ENCODE measurements at regions not wholly inside any gene's neighbourhood (a gene's known extent, or its start where the extent isn't known, plus 50 kb on each side); places are given as distances from the start of the nearest gene placed in this dataset.

DNA sequence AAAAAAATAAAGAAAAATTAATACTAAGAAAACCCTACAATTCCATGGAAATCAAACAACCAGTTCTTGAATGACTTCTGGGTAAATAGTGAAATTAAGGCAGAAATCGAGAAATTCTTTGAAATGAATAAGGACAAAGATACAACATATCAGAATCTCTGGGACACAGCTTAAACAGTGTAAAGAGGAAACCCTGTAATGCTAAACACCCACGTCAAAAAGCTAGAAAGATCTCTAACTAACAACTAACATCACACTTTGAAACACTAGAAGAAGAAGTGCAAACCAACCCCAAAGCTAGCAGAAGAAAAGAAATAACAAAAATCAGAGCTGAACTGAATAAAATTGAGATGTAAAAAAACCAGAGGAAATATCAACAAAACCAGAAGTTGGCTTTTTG lies 114.6 kb upstream of the CD180 start:
- TF ChIP-seq SP1 (IDR thresholded peaks at IDR 0.05; ENCODE audit: low read depth) (no peak), EZH2 (IDR thresholded peaks at IDR 0.05) (no peak), EGR1 (IDR thresholded peaks at IDR 0.05; ENCODE audit: low read depth) (no peak), SIN3A (IDR thresholded peaks at IDR 0.05; ENCODE audit: low read depth) (no peak), POLR2A (IDR thresholded peaks at IDR 0.05; ENCODE audit: borderline replicate concordance, extremely low read depth, insufficient read depth, insufficient read length) (no peak), YY1 (IDR thresholded peaks at IDR 0.05; ENCODE audit: extremely low read depth, insufficient replicate concordance, low read depth, low read length) (no peak), RAD21 (IDR thresholded peaks at IDR 0.05; ENCODE audit: low read depth) (no peak), MAX (IDR thresholded peaks at IDR 0.05) (no peak), FOSL1 (IDR thresholded peaks at IDR 0.05; ENCODE audit: low read depth) (no peak), ZFX (IDR thresholded peaks at IDR 0.05) (no peak)
- TF ChIP-seq, protein P1, sequence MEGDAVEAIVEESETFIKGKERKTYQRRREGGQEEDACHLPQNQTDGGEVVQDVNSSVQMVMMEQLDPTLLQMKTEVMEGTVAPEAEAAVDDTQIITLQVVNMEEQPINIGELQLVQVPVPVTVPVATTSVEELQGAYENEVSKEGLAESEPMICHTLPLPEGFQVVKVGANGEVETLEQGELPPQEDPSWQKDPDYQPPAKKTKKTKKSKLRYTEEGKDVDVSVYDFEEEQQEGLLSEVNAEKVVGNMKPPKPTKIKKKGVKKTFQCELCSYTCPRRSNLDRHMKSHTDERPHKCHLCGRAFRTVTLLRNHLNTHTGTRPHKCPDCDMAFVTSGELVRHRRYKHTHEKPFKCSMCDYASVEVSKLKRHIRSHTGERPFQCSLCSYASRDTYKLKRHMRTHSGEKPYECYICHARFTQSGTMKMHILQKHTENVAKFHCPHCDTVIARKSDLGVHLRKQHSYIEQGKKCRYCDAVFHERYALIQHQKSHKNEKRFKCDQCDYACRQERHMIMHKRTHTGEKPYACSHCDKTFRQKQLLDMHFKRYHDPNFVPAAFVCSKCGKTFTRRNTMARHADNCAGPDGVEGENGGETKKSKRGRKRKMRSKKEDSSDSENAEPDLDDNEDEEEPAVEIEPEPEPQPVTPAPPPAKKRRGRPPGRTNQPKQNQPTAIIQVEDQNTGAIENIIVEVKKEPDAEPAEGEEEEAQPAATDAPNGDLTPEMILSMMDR (IDR thresholded peaks at IDR 0.05 in 2 of 3, conservative IDR thresholded peaks at IDR 0.05 in 1 of 3; ENCODE audit: borderline replicate concordance in 1 of 3, insufficient read depth in 1 of 3, low read depth in 2 of 3, low read length in 2 of 3): no peak
- TF ChIP-seq, protein P2, sequence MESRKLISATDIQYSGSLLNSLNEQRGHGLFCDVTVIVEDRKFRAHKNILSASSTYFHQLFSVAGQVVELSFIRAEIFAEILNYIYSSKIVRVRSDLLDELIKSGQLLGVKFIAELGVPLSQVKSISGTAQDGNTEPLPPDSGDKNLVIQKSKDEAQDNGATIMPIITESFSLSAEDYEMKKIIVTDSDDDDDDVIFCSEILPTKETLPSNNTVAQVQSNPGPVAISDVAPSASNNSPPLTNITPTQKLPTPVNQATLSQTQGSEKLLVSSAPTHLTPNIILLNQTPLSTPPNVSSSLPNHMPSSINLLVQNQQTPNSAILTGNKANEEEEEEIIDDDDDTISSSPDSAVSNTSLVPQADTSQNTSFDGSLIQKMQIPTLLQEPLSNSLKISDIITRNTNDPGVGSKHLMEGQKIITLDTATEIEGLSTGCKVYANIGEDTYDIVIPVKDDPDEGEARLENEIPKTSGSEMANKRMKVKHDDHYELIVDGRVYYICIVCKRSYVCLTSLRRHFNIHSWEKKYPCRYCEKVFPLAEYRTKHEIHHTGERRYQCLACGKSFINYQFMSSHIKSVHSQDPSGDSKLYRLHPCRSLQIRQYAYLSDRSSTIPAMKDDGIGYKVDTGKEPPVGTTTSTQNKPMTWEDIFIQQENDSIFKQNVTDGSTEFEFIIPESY (IDR thresholded peaks at IDR 0.05; ENCODE audit: extremely low read depth, insufficient replicate concordance, low read length): no peak
